Activated CD8-positive, alpha-beta memory T cell treated with anti-CD3 and anti-CD28 coated beads, Interleukin-2, amount 10 ng/mL, durations not matched to agents 7 days and 5 days (primary cell): ENCODE measurements at regions not wholly inside any gene's neighbourhood (a gene's known extent, or its start where the extent isn't known, plus 50 kb on each side); places are given as distances from the start of the nearest gene placed in this dataset.

Experiments
- ATAC-seq: fragments of 150-1000 bp; cut with Tn5 transposase; one replicate; pipeline ENCODE4 v1.10.0; 2021; ENCODE audit warnings: moderate library complexity
- CTCF ChIA-PET: fragments of 350-600 bp; sonication (Branson Sonifier 250); formaldehyde crosslinking; loops from one replicate; lab custom pipeline; 2021; ENCODE audit warnings: antibody characterized with exemption; lab: Charles Lee
- DNase-seq: peaks from one replicate; pipeline ENCODE4 v3.0.0-alpha.2; 2020
- H3K27ac Mint-ChIP-seq: one replicate; pipeline ENCODE4 v1.8.0; 2021; ENCODE audit warnings: mild to moderate bottlenecking, mixed read lengths
- H3K27me3 Mint-ChIP-seq: one replicate; pipeline ENCODE4 v1.8.0; 2021; ENCODE audit warnings: mixed read lengths
- H3K36me3 Mint-ChIP-seq: one replicate; pipeline ENCODE4 v1.8.0; 2021; ENCODE audit warnings: mild to moderate bottlenecking, mixed read lengths
- H3K4me1 Mint-ChIP-seq: one replicate; pipeline ENCODE4 v1.8.0; 2021; ENCODE audit warnings: mixed read lengths
- H3K4me3 Mint-ChIP-seq: one replicate; pipeline ENCODE4 v1.8.0; 2021; ENCODE audit warnings: mild to moderate bottlenecking, moderate library complexity, mixed read lengths
- H3K9me3 Mint-ChIP-seq: one replicate; pipeline ENCODE4 v1.8.0; 2022; ENCODE audit warnings: low read depth, mixed read lengths

DNA sequence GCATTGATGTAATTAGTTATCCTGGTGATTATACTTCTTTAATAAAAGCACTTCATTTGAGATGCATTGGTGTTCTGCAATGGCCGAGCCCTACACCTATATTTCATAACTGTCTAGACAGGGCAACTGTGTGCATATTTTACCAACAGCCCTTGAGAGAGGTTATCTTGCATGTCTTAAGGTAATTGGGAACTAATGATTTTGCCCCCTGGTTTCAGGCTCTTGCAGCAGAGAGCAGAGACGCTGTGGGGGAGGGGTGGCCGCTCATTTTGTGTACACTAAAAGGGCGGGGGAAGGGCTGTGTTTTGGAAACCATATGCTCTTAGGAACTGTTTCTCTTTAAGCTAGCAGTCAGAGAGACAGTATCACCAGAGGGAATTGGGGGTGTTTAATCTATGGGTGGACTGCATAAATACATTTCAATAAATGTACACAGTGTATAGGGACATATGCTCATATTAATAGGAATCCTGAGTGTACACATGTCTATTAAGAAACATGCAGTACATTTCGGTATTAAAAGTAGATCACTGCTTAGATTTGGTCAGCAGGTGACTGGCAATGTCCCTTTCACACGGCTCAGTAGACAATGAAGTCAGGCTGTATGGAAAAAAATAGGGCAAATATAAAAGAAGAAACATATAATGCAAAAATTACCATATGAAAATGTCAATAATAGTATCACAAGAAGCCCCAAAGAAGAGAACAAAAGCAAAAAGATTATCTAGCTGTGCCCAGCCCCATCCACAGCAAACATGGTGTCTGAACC, 402.9 kb upstream of the CITED2 start:
- CTCF ChIA-PET = no interaction called here
- no peaks in the 10 kb centered on the region for H3K36me3 Mint-ChIP-seq
- H3K4me1 Mint-ChIP-seq = no peaks in the 10 kb centered on the region
- no peak for DNase-seq
- no peak for ATAC-seq
- H3K27ac Mint-ChIP-seq = no peak overlapping the region
- peaks cover 4% of the 10 kb centered on the region for H3K27me3 Mint-ChIP-seq
- H3K9me3 Mint-ChIP-seq = no peaks in the 10 kb centered on the region
- H3K4me3 Mint-ChIP-seq = no peak overlapping the region

- no peak overlapping the region for H3K4me3 Mint-ChIP-seq
- ATAC-seq = no peak
- no peak for DNase-seq
- no peaks in the 10 kb centered on the region for H3K4me1 Mint-ChIP-seq
- H3K9me3 Mint-ChIP-seq = no peaks in the 10 kb centered on the region
- H3K27ac Mint-ChIP-seq = no peak overlapping the region
- no peaks in the 10 kb centered on the region for H3K36me3 Mint-ChIP-seq
- CTCF ChIA-PET = no interaction called here
- H3K27me3 Mint-ChIP-seq = no peaks in the 10 kb centered on the region
Measured at GRCh38 chr6:139776041-139776440, 401.6 kb upstream of the CITED2 start.

DNA sequence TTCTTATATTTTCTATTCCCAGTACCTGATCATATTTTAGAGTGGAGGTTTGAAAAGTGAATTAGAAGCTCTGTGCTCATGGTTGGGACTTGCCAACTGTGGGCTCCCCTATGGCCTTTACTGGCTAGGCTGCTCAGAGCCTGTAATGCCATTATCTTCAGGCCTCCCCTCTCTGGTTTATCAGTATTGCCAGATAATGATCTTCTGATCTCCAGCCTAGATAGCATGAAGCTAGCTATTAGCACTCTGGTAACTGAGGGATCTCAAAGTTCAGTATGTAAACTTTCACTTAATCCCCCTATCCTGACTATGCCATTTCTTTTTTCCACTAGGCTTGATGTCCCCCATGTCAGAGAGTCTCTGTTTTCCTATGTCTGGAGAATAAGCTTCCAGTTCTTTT, 393.7 kb upstream of the CITED2 start:
- no peaks in the 10 kb centered on the region for H3K27me3 Mint-ChIP-seq

DNA sequence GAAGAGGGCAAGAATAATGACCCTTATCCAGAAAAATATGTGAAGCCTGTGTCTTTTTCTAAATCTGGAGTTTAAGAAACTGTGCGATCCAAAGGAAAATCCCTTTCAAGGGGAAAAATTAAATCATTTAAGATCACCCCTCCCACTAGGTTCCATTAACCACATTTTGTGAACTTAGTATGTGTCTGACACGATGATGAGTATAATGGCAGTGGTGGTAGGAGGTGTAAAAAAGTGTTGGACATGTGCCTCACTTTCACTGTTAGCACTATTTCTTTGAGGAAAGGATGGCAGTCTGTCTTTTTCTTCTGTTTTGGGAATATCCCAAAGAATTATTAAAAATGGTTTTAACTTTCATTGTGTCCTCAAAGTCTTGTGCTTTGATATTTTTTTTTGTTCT, 392.3 kb upstream of the CITED2 start:
- peaks cover 3% of the 10 kb centered on the region for H3K36me3 Mint-ChIP-seq
- H3K4me1 Mint-ChIP-seq = peaks cover 20% of the 10 kb centered on the region
- ATAC-seq (no peak), DNase-seq (no peak)
- H3K27me3 Mint-ChIP-seq = no peaks in the 10 kb centered on the region
- CTCF ChIA-PET = no interaction called here
- H3K27ac Mint-ChIP-seq = no peak overlapping the region
- H3K4me3 Mint-ChIP-seq = no peak overlapping the region
- H3K9me3 Mint-ChIP-seq = no peaks in the 10 kb centered on the region

More for the DNA sequence above, 393.7 kb upstream of the CITED2 start:
- DNase-seq = no peak
- CTCF ChIA-PET = interaction anchor here (1.4 kb wide), 1 partner anchor 9 kb away, joined by 4 read pairs; no protein-coding TSS in a partner anchor
- Mint-ChIP-seq H3K4me3 (no peak overlapping the region), H3K36me3 (peaks cover 3% of the 10 kb centered on the region), H3K27ac (no peak overlapping the region), H3K9me3 (no peaks in the 10 kb centered on the region), H3K4me1 (peaks cover 20% of the 10 kb centered on the region)
- no peak for ATAC-seq

DNA sequence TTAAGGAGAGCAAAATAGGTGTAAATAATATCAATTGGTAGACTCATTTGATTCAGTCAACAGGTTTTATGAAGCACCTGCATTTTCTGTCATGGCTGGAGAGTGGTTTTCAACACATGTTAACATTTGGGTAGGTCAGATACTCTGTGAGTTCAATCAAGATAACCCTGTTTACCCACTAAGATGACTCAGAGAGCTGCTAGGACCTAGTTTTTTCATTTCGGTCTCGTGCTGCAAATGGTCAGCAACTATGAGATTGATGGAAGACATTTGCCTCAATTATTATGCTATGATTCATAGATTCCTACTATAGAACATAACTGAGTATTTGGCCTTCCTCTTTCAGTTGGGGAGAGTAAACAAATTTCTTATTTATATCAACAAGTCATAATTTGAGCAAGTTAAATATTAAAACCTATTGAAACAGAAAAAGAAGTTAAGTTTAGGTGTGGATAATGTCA, 391.4 kb upstream of the CITED2 start:
- H3K4me1 Mint-ChIP-seq = peaks cover 20% of the 10 kb centered on the region
- no peaks in the 10 kb centered on the region for H3K9me3 Mint-ChIP-seq
- no peak overlapping the region for H3K4me3 Mint-ChIP-seq
- peaks cover 3% of the 10 kb centered on the region for H3K36me3 Mint-ChIP-seq
- CTCF ChIA-PET = interaction anchor here (0.9 kb wide), 1 partner anchor 13 kb away, joined by 3 read pairs; no protein-coding TSS in a partner anchor
- no peaks in the 10 kb centered on the region for H3K27me3 Mint-ChIP-seq
- DNase-seq = no peak
- no peak overlapping the region for H3K27ac Mint-ChIP-seq
- no peak for ATAC-seq

GRCh38 chr6:139764498-139764986, 390.1 kb upstream of the CITED2 start:
- no peaks in the 10 kb centered on the region for H3K27me3 Mint-ChIP-seq
- no peak overlapping the region for H3K4me3 Mint-ChIP-seq
- CTCF ChIA-PET = interaction anchor here (0.5 to 1.2 kb wide), 3 partner anchors 390 to 1465 kb away, joined by 3 read pairs; partner anchors contain the start of gene CITED2
- no peak overlapping the region for H3K27ac Mint-ChIP-seq
- peaks cover 20% of the 10 kb centered on the region for H3K4me1 Mint-ChIP-seq
- ATAC-seq = peak; percentile 78
- no peaks in the 10 kb centered on the region for H3K9me3 Mint-ChIP-seq
- DNase-seq = no peak
- H3K36me3 Mint-ChIP-seq = peaks cover 3% of the 10 kb centered on the region

DNA sequence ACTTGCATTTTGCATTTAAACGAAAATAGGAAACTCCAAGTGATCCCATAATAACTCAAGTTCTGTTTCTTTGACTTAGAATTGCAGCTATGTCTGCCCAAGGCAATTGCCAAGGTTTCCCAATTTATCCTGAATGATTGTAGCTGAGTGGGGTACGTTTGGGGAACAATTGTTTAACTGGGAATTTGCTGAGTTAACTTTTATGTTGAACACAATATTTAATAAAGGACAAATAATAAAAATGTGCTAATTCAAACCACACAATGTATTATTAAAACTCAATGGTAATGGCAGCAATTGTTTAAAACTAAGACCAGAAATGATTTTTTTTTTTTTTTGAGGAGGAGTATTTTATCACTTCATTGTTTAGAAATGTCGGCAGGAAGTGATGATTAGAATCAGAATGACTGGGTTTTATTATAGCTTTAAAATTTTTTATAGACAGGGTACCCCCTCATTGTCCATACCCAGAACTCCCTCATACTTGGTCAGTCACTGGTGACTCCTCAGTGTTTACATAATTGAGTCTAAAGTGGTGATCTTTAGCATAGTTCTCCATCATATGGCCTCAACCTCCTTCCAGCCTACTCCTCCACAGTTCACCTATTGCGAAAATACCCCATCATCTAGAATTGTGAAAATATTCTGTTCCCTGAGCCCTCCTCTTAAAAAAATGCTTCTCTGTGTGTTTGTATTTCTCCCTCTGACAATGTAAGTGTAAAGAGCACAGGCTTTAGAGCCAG, 389.2 kb upstream of the CITED2 start:
- ATAC-seq (no peak), DNase-seq (no peak)
- Mint-ChIP-seq H3K4me3 (no peak overlapping the region), H3K9me3 (no peaks in the 10 kb centered on the region), H3K4me1 (peaks cover 20% of the 10 kb centered on the region), H3K27me3 (no peaks in the 10 kb centered on the region), H3K36me3 (peaks cover 3% of the 10 kb centered on the region), H3K27ac (no peak overlapping the region)
- CTCF ChIA-PET = interaction anchor here (1.2 kb wide), 1 partner anchor 389 kb away, joined by 3 read pairs; the partner anchor contains the start of gene CITED2

GRCh38 chr6:139762587-139763031, 388.2 kb upstream of the CITED2 start:
- Mint-ChIP-seq H3K4me1 (peaks cover 20% of the 10 kb centered on the region), H3K4me3 (no peak overlapping the region), H3K9me3 (no peaks in the 10 kb centered on the region), H3K27me3 (no peaks in the 10 kb centered on the region), H3K36me3 (peaks cover 3% of the 10 kb centered on the region), H3K27ac (no peak overlapping the region)
- DNase-seq (no peak), ATAC-seq (no peak)
- CTCF ChIA-PET = no interaction called here

GRCh38 chr6:139760128-139760527, 385.7 kb upstream of the CITED2 start:
- H3K27me3 Mint-ChIP-seq = no peaks in the 10 kb centered on the region
- H3K36me3 Mint-ChIP-seq = no peaks in the 10 kb centered on the region
- H3K9me3 Mint-ChIP-seq = no peaks in the 10 kb centered on the region
- no peak overlapping the region for H3K27ac Mint-ChIP-seq
- H3K4me1 Mint-ChIP-seq = peaks cover 13% of the 10 kb centered on the region
- no peak for DNase-seq
- CTCF ChIA-PET = interaction anchor here (1.1 to 1.3 kb wide), 2 partner anchors 11 to 391 kb away, joined by 3 to 4 read pairs; no protein-coding TSS in a partner anchor
- no peak overlapping the region for H3K4me3 Mint-ChIP-seq
- no peak for ATAC-seq

DNA sequence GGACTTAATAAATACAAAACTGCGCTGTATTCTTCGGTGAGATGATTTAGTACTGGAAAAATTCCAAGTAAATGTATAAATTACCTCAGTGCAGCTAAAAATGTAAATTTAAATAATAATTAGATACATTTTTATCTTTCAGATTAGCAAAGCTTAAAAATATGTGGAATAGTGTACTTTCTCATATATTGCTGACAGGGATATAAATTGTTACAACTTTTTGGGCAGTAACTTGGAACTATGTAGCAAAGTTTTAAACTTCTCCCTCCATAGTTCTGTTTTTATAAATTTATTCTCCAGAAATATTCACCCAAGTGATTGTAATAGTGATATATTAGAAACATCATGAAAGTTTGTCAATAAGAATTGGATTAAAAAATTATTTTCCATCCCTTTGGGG, 384.6 kb upstream of the CITED2 start:
- Mint-ChIP-seq H3K9me3 (no peaks in the 10 kb centered on the region), H3K4me3 (no peak overlapping the region), H3K27me3 (no peaks in the 10 kb centered on the region), H3K36me3 (no peaks in the 10 kb centered on the region), H3K4me1 (peaks cover 4% of the 10 kb centered on the region), H3K27ac (no peak overlapping the region)
- CTCF ChIA-PET = interaction anchor here (1.1 kb wide), 1 partner anchor 9 kb away, joined by 4 read pairs; no protein-coding TSS in a partner anchor
- no peak for ATAC-seq
- no peak for DNase-seq

DNA sequence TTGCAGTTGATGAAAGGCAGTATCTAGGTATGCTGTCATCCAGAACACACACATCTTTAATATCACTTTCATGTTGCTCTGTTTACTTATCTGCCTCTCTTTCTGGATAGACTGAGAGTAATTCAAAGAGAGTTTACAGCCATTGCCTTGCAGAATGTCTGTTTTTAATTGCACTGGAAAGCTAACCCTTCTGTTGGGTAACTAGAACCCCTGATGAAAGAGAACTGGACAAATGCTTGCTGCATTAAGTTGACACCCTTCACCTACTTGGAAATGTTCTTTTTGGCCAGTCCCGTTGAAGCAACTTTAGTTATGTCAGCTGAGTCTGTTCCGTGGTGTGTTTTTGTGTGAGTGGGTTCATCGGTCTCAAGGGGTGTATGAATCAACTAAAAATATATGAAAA, 383.8 kb upstream of the CITED2 start:
- Mint-ChIP-seq H3K27me3 (no peaks in the 10 kb centered on the region), H3K27ac (no peak overlapping the region), H3K4me3 (no peak overlapping the region), H3K9me3 (no peaks in the 10 kb centered on the region), H3K4me1 (no peaks in the 10 kb centered on the region), H3K36me3 (no peaks in the 10 kb centered on the region)
- DNase-seq (no peak), ATAC-seq (no peak)
- CTCF ChIA-PET = no interaction called here

GRCh38 chr6:139757784-139758183, 383.3 kb upstream of the CITED2 start:
- Mint-ChIP-seq H3K36me3 (no peaks in the 10 kb centered on the region), H3K27me3 (no peaks in the 10 kb centered on the region), H3K9me3 (no peaks in the 10 kb centered on the region), H3K4me1 (no peaks in the 10 kb centered on the region), H3K4me3 (no peak overlapping the region), H3K27ac (no peak overlapping the region)
- CTCF ChIA-PET = no interaction called here
- ATAC-seq (no peak), DNase-seq (no peak)

DNA sequence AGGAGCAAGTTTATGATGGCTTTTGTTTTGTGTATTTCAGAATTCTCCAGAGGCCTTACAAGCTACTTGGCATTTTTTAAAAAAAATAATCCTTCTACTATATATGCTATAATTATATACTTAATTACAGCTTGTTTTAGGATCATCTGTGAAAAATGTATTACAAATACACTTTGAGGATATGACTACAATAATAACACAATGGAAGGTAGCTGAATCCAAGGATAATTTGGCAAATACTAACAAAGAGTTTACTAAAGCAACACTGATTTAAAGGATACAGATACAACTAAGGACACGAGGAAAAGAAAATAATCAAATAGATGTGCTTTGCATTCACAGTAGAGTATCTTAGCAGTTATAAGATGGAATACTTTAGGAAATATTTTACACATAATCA, 381.9 kb upstream of the CITED2 start:
- H3K4me1 Mint-ChIP-seq = no peaks in the 10 kb centered on the region
- no peaks in the 10 kb centered on the region for H3K36me3 Mint-ChIP-seq
- H3K27me3 Mint-ChIP-seq = no peaks in the 10 kb centered on the region
- no peaks in the 10 kb centered on the region for H3K9me3 Mint-ChIP-seq
- CTCF ChIA-PET = interaction anchor here (0.6 kb wide), 1 partner anchor 52 kb away, joined by 4 read pairs; no protein-coding TSS in a partner anchor
- DNase-seq = no peak
- no peak for ATAC-seq
- H3K4me3 Mint-ChIP-seq = no peak overlapping the region
- H3K27ac Mint-ChIP-seq = no peak overlapping the region
